ENCODE measurements at regions not wholly inside any gene's neighbourhood (a gene's known extent, or its start where the extent isn't known, plus 50 kb on each side); places are given as distances from the start of the nearest gene placed in this dataset.

- Histone ChIP-seq H3K9me3 (no peaks in the 10 kb centered on the region), H3K36me3 (no peaks in the 10 kb centered on the region), H3K4me3 (no peak overlapping the region), H3K4me1 (peaks cover 0 to 2% (median 0%) of the 10 kb centered on the region in 12 donors), H3K27ac (peak overlapping the region in 1 of 12 donors; percentile 12), H3K27me3 (no peaks in the 10 kb centered on the region)
- TF ChIP-seq POLR2A (IDR thresholded peaks at IDR 0.05) (no peak), CTCF (IDR thresholded peaks at IDR 0.05) (no peak)
- intact Hi-C loops (cut with DNase I): no loop called here
- ATAC-seq (no peak), DNase-seq (no peak)
- 75 to 92% (median 87%) methylated on average over 3 of the region's 3 CpGs for WGBS, 4 donors
These were observed 439.6 kb upstream of the DEPDC1 start for GRCh38 chr1:68936530-68936929.

- DNase-seq (no peak), ATAC-seq (no peak)
- no peak overlapping the region for H3K4me3 ChIP-seq
- no peaks in the 10 kb centered on the region for H3K36me3 ChIP-seq
- 70 to 76% (median 74%) methylated on average over 5 of the region's 5 CpGs for WGBS, 4 donors
- peaks cover 0 to 2% (median 0%) of the 10 kb centered on the region in 12 donors for H3K4me1 ChIP-seq
- intact Hi-C loops (cut with DNase I): no loop called here
- H3K27me3 ChIP-seq: no peaks in the 10 kb centered on the region
- no peak overlapping the region for H3K27ac ChIP-seq
- H3K9me3 ChIP-seq: peaks cover 0 to 5% (median 0%) of the 10 kb centered on the region in 12 donors
- TF ChIP-seq POLR2A (IDR thresholded peaks at IDR 0.05): no peak
- no peak for TF ChIP-seq CTCF (IDR thresholded peaks at IDR 0.05)
These were observed 441.3 kb upstream of the DEPDC1 start for GRCh38 chr1:68938051-68938666.

GRCh38 chr1:68950036-68950435 is 453.2 kb upstream of the DEPDC1 start:
- Histone ChIP-seq H3K9me3 (peaks cover 0 to 6% (median 0%) of the 10 kb centered on the region in 12 donors), H3K4me1 (no peaks in the 10 kb centered on the region), H3K27ac (no peak overlapping the region), H3K27me3 (no peaks in the 10 kb centered on the region), H3K36me3 (no peaks in the 10 kb centered on the region), H3K4me3 (no peak overlapping the region)
- ATAC-seq (no peak), DNase-seq (no peak)
- intact Hi-C loops (cut with DNase I): no loop called here
- 71 to 87% (median 81%) methylated on average over 3 of the region's 3 CpGs for WGBS, 4 donors
- TF ChIP-seq POLR2A (IDR thresholded peaks at IDR 0.05) (no peak), CTCF (IDR thresholded peaks at IDR 0.05) (no peak)

- TF ChIP-seq POLR2A (IDR thresholded peaks at IDR 0.05) (no peak), CTCF (IDR thresholded peaks at IDR 0.05) (no peak)
- WGBS, 4 donors: 41 to 64% (median 45%) methylated on average over 1 of the region's 1 CpG
These were observed 456.4 kb upstream of the DEPDC1 start for GRCh38 chr1:68953311-68953710.

More at GRCh38 chr1:68953311-68953710, 456.4 kb upstream of the DEPDC1 start:
- no peak overlapping the region for H3K4me3 ChIP-seq
- H3K27ac ChIP-seq: no peak overlapping the region
- H3K4me1 ChIP-seq: no peaks in the 10 kb centered on the region
- intact Hi-C loops (cut with DNase I): no loop called here
- no peak for DNase-seq
- H3K36me3 ChIP-seq: no peaks in the 10 kb centered on the region
- no peaks in the 10 kb centered on the region for H3K27me3 ChIP-seq
- peaks cover 0 to 6% (median 0%) of the 10 kb centered on the region in 12 donors for H3K9me3 ChIP-seq
- ATAC-seq: no peak
